GM10248 (cell line): ENCODE measurements at regions not wholly inside any gene's neighbourhood (a gene's known extent, or its start where the extent isn't known, plus 50 kb on each side); places are given as distances from the start of the nearest gene placed in this dataset.

Experiments used
- CTCF ChIA-PET: fragments of 300-600 bp; sonication (Branson Sonifier 250); formaldehyde crosslinking; extraction: SDS; loops from one replicate; lab custom pipeline; 2021; ENCODE audit warnings: antibody characterized with exemption; lab: Yijun Ruan, JAX
- POLR2A ChIA-PET: fragments of 350-650 bp; sonication (Branson Sonifier 250); formaldehyde crosslinking; extraction: SDS; loops from one replicate; lab custom pipeline; 2020; ENCODE audit warnings: antibody characterized with exemption; lab: Yijun Ruan, JAX
- DNase-seq: peaks from one replicate; pipeline ENCODE4 v3.0.0; 2012; ENCODE audit errors: extremely low spot score
- TF ChIP-seq, protein P1 (sequence below): IDR thresholded peaks from 2 replicates; pipeline ENCODE4 v1.5.1; 2012; ENCODE audit warnings: mild to moderate bottlenecking, low read depth; ENCODE audit errors: extremely low read depth, missing control alignments, control extremely low read depth

GRCh38 chr18:1922066-1922465 lies 649.2 kb downstream of the METTL4 start:
- ChIA-PET POLR2A (no interaction called here), CTCF (no interaction called here)
- DNase-seq = no peak
- TF ChIP-seq, protein P1, sequence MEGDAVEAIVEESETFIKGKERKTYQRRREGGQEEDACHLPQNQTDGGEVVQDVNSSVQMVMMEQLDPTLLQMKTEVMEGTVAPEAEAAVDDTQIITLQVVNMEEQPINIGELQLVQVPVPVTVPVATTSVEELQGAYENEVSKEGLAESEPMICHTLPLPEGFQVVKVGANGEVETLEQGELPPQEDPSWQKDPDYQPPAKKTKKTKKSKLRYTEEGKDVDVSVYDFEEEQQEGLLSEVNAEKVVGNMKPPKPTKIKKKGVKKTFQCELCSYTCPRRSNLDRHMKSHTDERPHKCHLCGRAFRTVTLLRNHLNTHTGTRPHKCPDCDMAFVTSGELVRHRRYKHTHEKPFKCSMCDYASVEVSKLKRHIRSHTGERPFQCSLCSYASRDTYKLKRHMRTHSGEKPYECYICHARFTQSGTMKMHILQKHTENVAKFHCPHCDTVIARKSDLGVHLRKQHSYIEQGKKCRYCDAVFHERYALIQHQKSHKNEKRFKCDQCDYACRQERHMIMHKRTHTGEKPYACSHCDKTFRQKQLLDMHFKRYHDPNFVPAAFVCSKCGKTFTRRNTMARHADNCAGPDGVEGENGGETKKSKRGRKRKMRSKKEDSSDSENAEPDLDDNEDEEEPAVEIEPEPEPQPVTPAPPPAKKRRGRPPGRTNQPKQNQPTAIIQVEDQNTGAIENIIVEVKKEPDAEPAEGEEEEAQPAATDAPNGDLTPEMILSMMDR = no peak

DNA sequence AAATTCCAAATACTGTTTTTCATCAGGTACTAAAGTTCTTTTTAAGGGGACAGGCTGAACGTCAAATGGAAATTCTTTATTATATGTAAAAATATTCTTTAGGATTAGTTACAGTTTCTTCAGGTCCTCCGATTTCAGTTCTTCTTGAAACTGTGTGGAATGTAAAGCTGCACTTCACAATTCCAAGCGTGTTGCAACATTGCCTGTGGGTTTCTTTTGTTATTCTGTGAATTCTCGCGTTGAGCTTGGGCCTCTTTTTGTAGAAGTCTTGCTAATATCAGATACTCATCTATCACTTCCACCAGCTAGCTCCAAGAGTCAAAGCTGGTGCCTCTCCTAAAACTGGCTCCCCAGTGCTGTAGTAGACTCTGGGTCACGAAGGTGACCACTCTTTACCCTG lies 642.6 kb downstream of the METTL4 start:
- TF ChIP-seq, protein P1 = no peak

DNA sequence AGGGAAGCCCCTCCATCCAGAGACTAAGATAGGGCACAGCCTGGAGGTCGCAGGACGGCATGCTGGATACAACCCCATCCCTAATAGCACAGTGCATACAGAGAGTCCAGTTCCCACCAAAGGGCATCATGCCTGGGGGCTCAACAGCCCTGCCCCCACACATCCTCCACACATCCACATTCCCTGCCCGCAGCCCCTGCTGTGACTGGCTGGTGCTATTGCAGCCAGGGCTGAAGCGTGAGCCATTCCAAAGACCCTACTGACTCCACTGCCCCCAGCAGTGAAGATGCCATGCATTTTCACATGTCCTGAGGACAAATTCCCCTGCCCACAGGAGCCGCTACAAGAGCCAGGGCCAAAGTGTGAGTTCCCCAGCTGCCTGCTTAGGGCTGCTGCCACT lies 641.6 kb downstream of the METTL4 start:
- TF ChIP-seq, protein P1 = no peak
- no peak for DNase-seq
- ChIA-PET CTCF (no interaction called here), POLR2A (no interaction called here)

More for the DNA sequence above, 642.6 kb downstream of the METTL4 start:
- ChIA-PET POLR2A (no interaction called here), CTCF (no interaction called here)
- no peak for DNase-seq

GRCh38 chr18:1930291-1931270 lies 640.7 kb downstream of the METTL4 start:
- CTCF ChIA-PET = interaction anchor here (1.5 kb wide), 1 partner anchor 18 kb away, joined by 3 read pairs; no protein-coding TSS in a partner anchor
- POLR2A ChIA-PET = no interaction called here
- DNase-seq = no peak
- TF ChIP-seq, protein P1 = no peak

DNA sequence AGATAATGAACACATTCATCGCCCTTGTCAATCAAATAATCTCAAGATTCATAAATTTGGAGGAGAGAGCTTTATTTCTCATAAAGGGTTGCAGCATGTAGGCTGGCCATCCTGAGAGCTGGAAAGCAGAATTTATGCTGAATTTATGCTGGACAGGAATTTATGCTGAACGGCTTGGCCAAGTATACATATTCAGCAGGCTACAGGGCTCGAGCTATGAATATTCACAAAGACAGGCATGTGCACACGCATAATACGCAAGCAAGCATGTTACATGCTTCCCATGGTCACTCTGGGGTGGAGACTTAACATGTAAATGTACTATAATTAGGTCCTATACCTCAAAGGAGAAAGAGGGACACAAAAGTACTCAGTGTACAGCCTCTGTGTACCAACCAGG lies 618.8 kb downstream of the METTL4 start:
- DNase-seq = no peak
- POLR2A ChIA-PET = no interaction called here
- CTCF ChIA-PET = no interaction called here
- TF ChIP-seq, protein P1 = no peak

DNA sequence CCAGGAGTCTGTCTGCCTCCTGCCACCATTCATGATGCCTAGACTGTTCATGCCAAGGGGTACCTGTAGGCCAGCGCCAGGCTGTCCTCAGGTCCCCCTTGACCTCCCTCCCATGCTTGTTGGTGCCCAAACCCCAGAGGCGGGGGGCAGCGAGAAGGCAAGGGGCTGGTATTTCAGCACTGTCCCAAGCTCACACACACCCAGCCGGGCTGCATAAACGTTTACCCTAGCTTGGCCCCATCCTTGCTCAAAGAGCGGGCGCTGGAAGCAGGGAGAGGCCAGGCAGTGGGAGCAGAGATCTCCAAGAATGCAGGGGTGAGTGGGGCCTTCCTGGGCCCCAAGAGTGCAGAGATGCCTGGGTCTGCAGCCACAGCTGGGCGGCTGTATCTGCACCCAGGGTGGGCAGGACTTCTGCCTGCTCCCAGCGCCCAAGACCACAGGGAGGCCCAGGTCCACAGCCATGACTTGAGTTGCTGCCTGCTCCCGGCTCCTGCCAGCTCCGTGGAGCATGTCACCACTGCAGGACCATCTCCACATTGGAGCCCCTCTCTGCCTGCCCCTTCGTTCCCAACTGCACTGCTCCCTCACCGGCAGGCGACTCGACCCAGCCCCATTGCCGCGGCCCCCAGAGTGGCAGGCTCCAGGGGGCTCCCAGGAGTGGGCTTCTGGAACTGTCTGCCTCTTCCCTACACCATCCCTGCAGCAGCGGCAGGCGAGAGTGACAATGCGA lies 616.6 kb downstream of the METTL4 start:
- POLR2A ChIA-PET = no interaction called here
- CTCF ChIA-PET = interaction anchor here (0.9 kb wide), 1 partner anchor 143 kb away, joined by 3 read pairs; no protein-coding TSS in a partner anchor
- DNase-seq = no peak
- TF ChIP-seq, protein P1 = no peak
